IMR-90 (cell line): ENCODE measurements at regions not wholly inside any gene's neighbourhood (a gene's known extent, or its start where the extent isn't known, plus 50 kb on each side); places are given as distances from the start of the nearest gene placed in this dataset.

ENCODE experiments used
- ATAC-seq: fragments of 200-7000 bp; cut with Tn5 transposase; 2 replicates; pipeline ENCODE4 v1.9.1; 2020; ENCODE audit warnings: low read depth, mild to moderate bottlenecking, moderate library complexity
- BruUV-seq: library from RNA; stranded (reverse); fragments of 400-500 nt; replicated peaks from 2 replicates; lab custom pipeline; 2021; lab: Mats Ljungman, UMichigan
- CTCF ChIA-PET: fragments of 300-600 bp; formaldehyde crosslinking; extraction: SDS; loops from one replicate; lab custom pipeline; 2021; ENCODE audit warnings: antibody characterized with exemption; lab: Yijun Ruan, JAX
- POLR2A ChIA-PET: fragments of 300-600 bp; sonication (Branson Sonifier 250); formaldehyde crosslinking; loops from one replicate; lab custom pipeline; 2022; ENCODE audit warnings: antibody characterized with exemption; ENCODE audit not compliant: unreplicated experiment; lab: Charles Lee
- DNase-seq: peaks from one replicate; pipeline ENCODE4 v3.0.0; 2013
- H2AFZ ChIP-seq: replicated peaks from 2 replicates; pipeline ENCODE3; 2013; ENCODE audit warnings: low read length, mild to moderate bottlenecking; ENCODE audit not compliant: poor library complexity
- H2AK5ac ChIP-seq: 2 replicates; pipeline ENCODE4 v1.6.1; 2013; ENCODE audit warnings: low read depth, low read length, inconsistent platforms
- H2AK9ac ChIP-seq: replicated peaks from 2 replicates; pipeline ENCODE3; 2013; ENCODE audit warnings: mild to moderate bottlenecking, low read depth, low read length, moderate library complexity; ENCODE audit not compliant: poor library complexity
- H2BK120ac ChIP-seq: 2 replicates; pipeline ENCODE4 v1.6.1; 2013; ENCODE audit warnings: low read depth, low read length, inconsistent platforms
- H2BK15ac ChIP-seq: 3 replicates; pipeline ENCODE4 v1.6.1; 2013; ENCODE audit warnings: low read depth, low read length, inconsistent platforms
- H2BK20ac ChIP-seq: 2 replicates; pipeline ENCODE4 v1.6.1; 2013; ENCODE audit warnings: low read depth, mild to moderate bottlenecking, inconsistent platforms, low read length, moderate library complexity
- H2BK5ac ChIP-seq: 2 replicates; pipeline ENCODE4 v1.6.1; 2013; ENCODE audit warnings: mild to moderate bottlenecking, low read depth, low read length, inconsistent platforms; ENCODE audit not compliant: poor library complexity, severe bottlenecking
- H3K14ac ChIP-seq: replicated peaks from 2 replicates; pipeline ENCODE4 v1.6.1; 2013; ENCODE audit warnings: low read depth, low read length, inconsistent platforms
- H3K18ac ChIP-seq: 2 replicates; pipeline ENCODE4 v1.6.1; 2013; ENCODE audit warnings: low read depth, low read length, control low read depth
- H3K23ac ChIP-seq: 2 replicates; pipeline ENCODE4 v1.6.1; 2013; ENCODE audit warnings: low read depth, low read length, inconsistent platforms
- H3K27ac ChIP-seq: 2 replicates; pipeline ENCODE4 v1.5.1; 2013; ENCODE audit warnings: mild to moderate bottlenecking, control low read depth, low read length; ENCODE audit not compliant: insufficient read depth
- H3K27me3 ChIP-seq: 2 replicates; pipeline ENCODE4 v1.6.1; 2013; ENCODE audit warnings: low read length; ENCODE audit not compliant: control insufficient read depth, insufficient read depth
- H3K36me3 ChIP-seq: 2 replicates; pipeline ENCODE4 v1.6.1; 2013; ENCODE audit warnings: low read length, mixed read lengths; ENCODE audit not compliant: control insufficient read depth, insufficient read depth
- H3K4ac ChIP-seq: 2 replicates; pipeline ENCODE4 v1.6.1; 2013; ENCODE audit warnings: low read depth, low read length, inconsistent platforms
- H3K4me1 ChIP-seq: 2 replicates; pipeline ENCODE4 v1.6.1; 2013; ENCODE audit warnings: low read length, mixed read lengths; ENCODE audit not compliant: control insufficient read depth, insufficient read depth
- H3K4me2 ChIP-seq: 2 replicates; pipeline ENCODE4 v1.6.1; 2013; ENCODE audit warnings: low read depth, mild to moderate bottlenecking, control low read depth, low read length, moderate library complexity
- H3K4me3 ChIP-seq: 2 replicates; pipeline ENCODE4 v1.5.1; 2013; ENCODE audit warnings: low read depth, mild to moderate bottlenecking, control low read depth, low read length, moderate library complexity; ENCODE audit not compliant: insufficient read depth
- H3K56ac ChIP-seq: 2 replicates; pipeline ENCODE4 v1.6.1; 2013; ENCODE audit warnings: low read length, inconsistent platforms; ENCODE audit not compliant: insufficient read depth; ENCODE audit errors: extremely low read depth
- H3K79me1 ChIP-seq, 2 experiments: 2 replicates each; pipeline ENCODE4 v1.6.1; 2013; ENCODE audit warnings: low read length in 2 of 2, inconsistent platforms in 1 of 2, low read depth in 1 of 2
- H3K9ac ChIP-seq: 2 replicates; pipeline ENCODE4 v1.6.1; 2013; ENCODE audit warnings: low read depth, low read length, control low read depth
- H3K9me1 ChIP-seq: 2 replicates; pipeline ENCODE4 v1.6.1; 2013; ENCODE audit warnings: low read length, inconsistent platforms; ENCODE audit not compliant: insufficient read depth
- H3K9me3 ChIP-seq: 2 replicates; pipeline ENCODE4 v1.6.1; 2013; ENCODE audit warnings: low read length; ENCODE audit not compliant: control insufficient read depth, insufficient read depth
- H4K20me1 ChIP-seq: 2 replicates; pipeline ENCODE4 v1.6.1; 2013; ENCODE audit warnings: low read length, inconsistent platforms; ENCODE audit not compliant: insufficient read depth
- H4K5ac ChIP-seq: 2 replicates; pipeline ENCODE4 v1.6.1; 2013; ENCODE audit warnings: mild to moderate bottlenecking, low read depth, low read length, control low read depth
- H4K8ac ChIP-seq, 2 experiments: 2 replicates each; pipeline ENCODE4 v1.6.1; 2013; ENCODE audit warnings: low read depth in 2 of 2, low read length in 2 of 2, control low read depth in 1 of 2, inconsistent platforms in 1 of 2
- H4K91ac ChIP-seq: 2 replicates; pipeline ENCODE4 v1.6.1; 2013; ENCODE audit warnings: low read depth, low read length, inconsistent platforms; ENCODE audit not compliant: insufficient read depth
- BHLHE40 ChIP-seq: fragments of 150-350 bp; IDR thresholded peaks from 2 replicates; pipeline ENCODE4 v1.6.1; 2016; ENCODE audit warnings: mild to moderate bottlenecking, low read depth, low read length
- CEBPB ChIP-seq: IDR thresholded peaks from 2 replicates; pipeline ENCODE4 v1.6.1; 2012; ENCODE audit warnings: low read depth, low read length, improper control_type of control experiment
- CHD1 ChIP-seq: IDR thresholded peaks from 2 replicates; pipeline ENCODE4 v1.6.1; 2012; ENCODE audit warnings: low read depth, low read length, improper control_type of control experiment
- ELK1 ChIP-seq: fragments of 150-350 bp; IDR thresholded peaks from 2 replicates; pipeline ENCODE4 v1.6.1; 2016; ENCODE audit warnings: low read depth, mild to moderate bottlenecking, low read length, moderate library complexity, borderline replicate concordance
- FOS ChIP-seq: fragments of 150-350 bp; IDR thresholded peaks from 2 replicates; pipeline ENCODE4 v1.6.1; 2016; ENCODE audit warnings: low read depth, low read length
- MAFK ChIP-seq: IDR thresholded peaks from 2 replicates; pipeline ENCODE4 v1.6.1; 2012; ENCODE audit warnings: low read depth, low read length, improper control_type of control experiment
- MAZ ChIP-seq: IDR thresholded peaks from 2 replicates; pipeline ENCODE4 v1.6.1; 2012; ENCODE audit warnings: low read depth, mild to moderate bottlenecking, low read length, improper control_type of control experiment, moderate library complexity, borderline replicate concordance
- MXI1 ChIP-seq: IDR thresholded peaks from 2 replicates; pipeline ENCODE4 v1.6.1; 2012; ENCODE audit warnings: low read depth, mild to moderate bottlenecking, low read length, moderate library complexity, borderline replicate concordance
- POLR2A ChIP-seq: IDR thresholded peaks from 2 replicates; pipeline ENCODE4 v1.6.1; 2012; ENCODE audit warnings: mild to moderate bottlenecking, low read depth, low read length
- RAD21 ChIP-seq: IDR thresholded peaks from 2 replicates; pipeline ENCODE4 v1.6.1; 2012; ENCODE audit warnings: low read length, improper control_type of control experiment
- RCOR1 ChIP-seq: IDR thresholded peaks from 2 replicates; pipeline ENCODE4 v1.6.1; 2012; ENCODE audit warnings: mild to moderate bottlenecking, low read length, improper control_type of control experiment; ENCODE audit not compliant: insufficient replicate concordance
- RFX5 ChIP-seq: IDR thresholded peaks from 2 replicates; pipeline ENCODE4 v1.8.0; 2012; ENCODE audit warnings: low read depth, mild to moderate bottlenecking, low read length, moderate library complexity
- SMC3 ChIP-seq: fragments of 150-350 bp; IDR thresholded peaks from 2 replicates; pipeline ENCODE4 v1.6.1; 2016; ENCODE audit warnings: low read depth, mild to moderate bottlenecking, antibody characterized with exemption, low read length, moderate library complexity
- USF2 ChIP-seq: fragments of 150-350 bp; IDR thresholded peaks from 2 replicates; pipeline ENCODE4 v1.6.1; 2017; ENCODE audit warnings: mild to moderate bottlenecking, antibody characterized with exemption, low read length, low read depth
- dilution Hi-C: fragments of 300-500 bp; cut with HindIII; formaldehyde crosslinking; loops from one replicate; pipeline ENCODE4 v1.14.3; 2018; ENCODE audit warnings: low sequenced_read_pairs; ENCODE audit not compliant: unreplicated experiment
- in situ Hi-C: fragments of 300-500 bp; cut with MboI; formaldehyde crosslinking; loops from 3 replicates; pipeline ENCODE4 v1.14.3; 2019; ENCODE audit warnings: low sequenced_read_pairs, inconsistent platforms, mixed read lengths
- intact Hi-C: fragments of 100-400 bp; cut with micrococcal nuclease; formaldehyde crosslinking; loops from 2 replicates; pipeline ENCODE4 v1.10.0; 2022
- TF ChIP-seq, protein P1 (sequence below): conservative IDR thresholded peaks from 2 replicates; pipeline ENCODE4 v1.5.1; 2012; ENCODE audit warnings: mild to moderate bottlenecking, low read depth, low read length, improper control_type of control experiment

GRCh38 chr2:153071090-153071489, 352.7 kb downstream of the ARL6IP6 start:
- no peak overlapping the region for H2AK5ac ChIP-seq
- no peak overlapping the region for H2BK20ac ChIP-seq
- H3K4me3 ChIP-seq, result no peak overlapping the region
- no peak overlapping the region for H3K18ac ChIP-seq
- H3K56ac ChIP-seq, result no peak overlapping the region
- H2BK120ac ChIP-seq, result no peak overlapping the region
- H3K36me3 ChIP-seq, result no peaks in the 10 kb centered on the region
- H2AFZ ChIP-seq, result no peak overlapping the region
- no peak overlapping the region for H2AK9ac ChIP-seq
- no peaks in the 10 kb centered on the region for H3K79me1 ChIP-seq
- H3K4me2 ChIP-seq, result no peak overlapping the region
- TF ChIP-seq FOS, result no peak
- TF ChIP-seq POLR2A, result no peak
- no peak for TF ChIP-seq CHD1
- no peak for TF ChIP-seq MAFK
- TF ChIP-seq RAD21, result no peak
- TF ChIP-seq ELK1, result no peak
- TF ChIP-seq RFX5, result no peak
- no peak for TF ChIP-seq USF2
- no peak for TF ChIP-seq BHLHE40
- TF ChIP-seq RCOR1, result no peak
- TF ChIP-seq, protein P1, sequence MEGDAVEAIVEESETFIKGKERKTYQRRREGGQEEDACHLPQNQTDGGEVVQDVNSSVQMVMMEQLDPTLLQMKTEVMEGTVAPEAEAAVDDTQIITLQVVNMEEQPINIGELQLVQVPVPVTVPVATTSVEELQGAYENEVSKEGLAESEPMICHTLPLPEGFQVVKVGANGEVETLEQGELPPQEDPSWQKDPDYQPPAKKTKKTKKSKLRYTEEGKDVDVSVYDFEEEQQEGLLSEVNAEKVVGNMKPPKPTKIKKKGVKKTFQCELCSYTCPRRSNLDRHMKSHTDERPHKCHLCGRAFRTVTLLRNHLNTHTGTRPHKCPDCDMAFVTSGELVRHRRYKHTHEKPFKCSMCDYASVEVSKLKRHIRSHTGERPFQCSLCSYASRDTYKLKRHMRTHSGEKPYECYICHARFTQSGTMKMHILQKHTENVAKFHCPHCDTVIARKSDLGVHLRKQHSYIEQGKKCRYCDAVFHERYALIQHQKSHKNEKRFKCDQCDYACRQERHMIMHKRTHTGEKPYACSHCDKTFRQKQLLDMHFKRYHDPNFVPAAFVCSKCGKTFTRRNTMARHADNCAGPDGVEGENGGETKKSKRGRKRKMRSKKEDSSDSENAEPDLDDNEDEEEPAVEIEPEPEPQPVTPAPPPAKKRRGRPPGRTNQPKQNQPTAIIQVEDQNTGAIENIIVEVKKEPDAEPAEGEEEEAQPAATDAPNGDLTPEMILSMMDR, result no peak
- TF ChIP-seq SMC3, result no peak
- TF ChIP-seq MXI1, result no peak
- no peak for TF ChIP-seq MAZ
- TF ChIP-seq CEBPB, result no peak
- ChIA-PET CTCF (no interaction called here), POLR2A (no interaction called here)
- no peak for ATAC-seq
- H3K9me1 ChIP-seq, result no peaks in the 10 kb centered on the region
- no peak overlapping the region for H3K23ac ChIP-seq
- in situ Hi-C loops, result no loop called here
- H4K91ac ChIP-seq, result no peak overlapping the region
- H2BK5ac ChIP-seq, result no peak overlapping the region
- H4K20me1 ChIP-seq, result no peaks in the 10 kb centered on the region
- H3K9me3 ChIP-seq, result no peaks in the 10 kb centered on the region; the same call in 1 of the 2 replicates
- H3K27me3 ChIP-seq, result no peaks in the 10 kb centered on the region
- no peak overlapping the region for H3K9ac ChIP-seq
- intact Hi-C loops, result no loop called here
- dilution Hi-C loops, result no loop called here
- H2BK15ac ChIP-seq, result no peak overlapping the region
- no peak overlapping the region for H3K27ac ChIP-seq
- no peak for DNase-seq
- no peak overlapping the region for H3K4ac ChIP-seq
- H4K5ac ChIP-seq, result no peak overlapping the region
- no peak overlapping the region for H3K14ac ChIP-seq
- no peaks in the 10 kb centered on the region for H3K4me1 ChIP-seq
- no TSS peak for BruUV-seq
- no peak overlapping the region for H4K8ac ChIP-seq
